ENCODE measurements at regions not wholly inside any gene's neighbourhood (a gene's known extent, or its start where the extent isn't known, plus 50 kb on each side); places are given as distances from the start of the nearest gene placed in this dataset.
A peak's percentile ranks its signal among the peaks of the same experiment; 100 is the strongest.

- intact Hi-C loops (cut with DNase I; ENCODE audit: low total_unique reads): no loop called here
Measured at GRCh38 chr4:138868562-138868961, 147.0 kb upstream of the NOCT start.

GRCh38 chr4:138867404-138867803 is 148.2 kb upstream of the NOCT start:
- intact Hi-C loops (cut with DNase I; ENCODE audit: low total_unique reads): no loop called here
- H3K27me3 ChIP-seq (replicated peaks in 1 of 7): peaks cover 0 to 21% (median 8%) of the 10 kb centered on the region in 7 donors
- no peak overlapping the region for H3K27ac ChIP-seq
- no peak for DNase-seq
- 88 to 92% (median 88%) methylated on average over 6 of the region's 6 CpGs for WGBS, 5 donors
- peaks cover 0 to 9% (median 4%) of the 10 kb centered on the region in 6 donors for H3K4me1 ChIP-seq
- no peak overlapping the region for H3K4me3 ChIP-seq
- H3K9me3 ChIP-seq: no peaks in the 10 kb centered on the region
- TF ChIP-seq CTCF (IDR thresholded peaks at IDR 0.05 in 8 of 11, conservative IDR thresholded peaks at IDR 0.05 in 3 of 11): no peak
- no peak for TF ChIP-seq POLR2A (IDR thresholded peaks at IDR 0.05)
- TF ChIP-seq POLR2AphosphoS5 (IDR thresholded peaks at IDR 0.05): no peak
- H3K36me3 ChIP-seq: no peaks in the 10 kb centered on the region

More at GRCh38 chr4:138868562-138868961, 147.0 kb upstream of the NOCT start:
- DNase-seq: no peak
- WGBS, 5 donors: 17 to 48% (median 36%) methylated on average over 3 of the region's 3 CpGs
- Histone ChIP-seq H3K4me3 (no peak overlapping the region), H3K36me3 (no peaks in the 10 kb centered on the region), H3K9me3 (no peaks in the 10 kb centered on the region), H3K27me3 (replicated peaks in 1 of 7) (peaks cover 0 to 23% (median 8%) of the 10 kb centered on the region in 7 donors), H3K27ac (no peak overlapping the region), H3K4me1 (peaks cover 0 to 9% (median 4%) of the 10 kb centered on the region in 6 donors)
- TF ChIP-seq POLR2A (IDR thresholded peaks at IDR 0.05) (no peak), POLR2AphosphoS5 (IDR thresholded peaks at IDR 0.05) (peak in 1 of 3 donors; percentile 30)

GRCh38 chr4:138866314-138866713 is 149.3 kb upstream of the NOCT start:
- Histone ChIP-seq H3K36me3 (no peaks in the 10 kb centered on the region), H3K27me3 (replicated peaks in 1 of 7) (peaks cover 0 to 12% (median 0%) of the 10 kb centered on the region in 7 donors), H3K27ac (no peak overlapping the region), H3K4me1 (peaks cover 0 to 8% (median 4%) of the 10 kb centered on the region in 6 donors), H3K4me3 (no peak overlapping the region), H3K9me3 (no peaks in the 10 kb centered on the region)
- TF ChIP-seq POLR2A (IDR thresholded peaks at IDR 0.05): no peak
- TF ChIP-seq CTCF (IDR thresholded peaks at IDR 0.05 in 8 of 11, conservative IDR thresholded peaks at IDR 0.05 in 3 of 11): no peak
- TF ChIP-seq POLR2AphosphoS5 (IDR thresholded peaks at IDR 0.05): no peak
- WGBS, 5 donors: 90 to 98% (median 94%) methylated on average over 2 of the region's 2 CpGs
- DNase-seq: no peak
- intact Hi-C loops (cut with DNase I; ENCODE audit: low total_unique reads): no loop called here

GRCh38 chr4:138865765-138866164 is 149.8 kb upstream of the NOCT start:
- Histone ChIP-seq H3K9me3 (no peaks in the 10 kb centered on the region), H3K4me3 (no peak overlapping the region), H3K36me3 (no peaks in the 10 kb centered on the region), H3K4me1 (peaks cover 0 to 2% (median under 1%) of the 10 kb centered on the region in 6 donors), H3K27me3 (replicated peaks in 1 of 7) (peaks cover 0 to 9% (median 0%) of the 10 kb centered on the region in 7 donors), H3K27ac (no peak overlapping the region)
- intact Hi-C loops (cut with DNase I; ENCODE audit: low total_unique reads): no loop called here
- TF ChIP-seq POLR2A (IDR thresholded peaks at IDR 0.05): no peak
- no peak for TF ChIP-seq CTCF (IDR thresholded peaks at IDR 0.05 in 8 of 11, conservative IDR thresholded peaks at IDR 0.05 in 3 of 11)
- TF ChIP-seq POLR2AphosphoS5 (IDR thresholded peaks at IDR 0.05): no peak
- no peak for DNase-seq
- WGBS, 5 donors: 73 to 87% (median 80%) methylated on average over 8 of the region's 8 CpGs
